GM21825 (cell line): ENCODE measurements at regions not wholly inside any gene's neighbourhood (a gene's known extent, or its start where the extent isn't known, plus 50 kb on each side); places are given as distances from the start of the nearest gene placed in this dataset.

ENCODE experiments used
- ATAC-seq: cut with Tn5 transposase; IDR thresholded peaks from one replicate; pipeline ENCODE4 v1.9.1; 2021; ENCODE audit warnings: mild to moderate bottlenecking, moderate library complexity; ENCODE audit not compliant: unreplicated experiment

GRCh38 chr2:19785867-19786266, 115.9 kb downstream of the TTC32 start:
- no peak for ATAC-seq

DNA sequence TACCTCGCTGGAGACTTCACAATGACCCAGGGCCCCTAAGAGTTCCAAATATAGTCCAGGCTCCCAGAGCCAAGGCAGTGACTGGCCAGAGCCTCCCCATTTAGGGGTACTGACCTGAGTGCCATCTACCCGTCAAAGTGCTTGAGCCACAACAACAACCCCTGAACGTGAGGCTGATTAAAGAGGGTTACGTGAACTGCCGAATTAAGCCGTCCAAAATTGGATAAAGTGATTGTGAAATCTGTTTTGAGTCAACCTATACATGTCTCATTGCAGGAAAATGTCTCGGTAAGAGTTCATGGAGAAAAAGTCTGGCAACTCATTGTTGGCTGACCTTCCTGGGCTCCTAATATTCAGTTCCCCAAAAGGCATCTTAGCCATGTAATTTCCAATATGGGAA, 116.3 kb downstream of the TTC32 start:
- ATAC-seq = no peak

DNA sequence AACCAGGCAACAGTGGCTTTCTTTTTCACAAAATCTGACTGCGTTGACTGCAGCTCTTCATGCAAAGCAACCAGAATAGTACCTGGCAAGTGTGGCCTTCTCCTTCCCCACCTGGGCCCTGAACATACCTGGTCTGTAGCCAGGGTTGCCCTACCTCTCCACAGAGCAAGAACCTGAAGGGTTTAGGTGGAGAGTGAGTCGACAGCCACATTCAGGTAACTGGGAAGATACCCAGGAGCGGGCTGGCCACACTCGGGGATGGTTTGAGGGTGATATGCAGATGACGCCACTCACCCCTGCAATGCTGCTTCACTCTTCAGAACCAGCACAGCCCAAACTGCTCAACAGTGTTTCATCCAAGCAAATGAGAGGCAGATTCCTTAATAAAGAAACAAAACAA, 117.3 kb downstream of the TTC32 start:
- ATAC-seq = no peak

DNA sequence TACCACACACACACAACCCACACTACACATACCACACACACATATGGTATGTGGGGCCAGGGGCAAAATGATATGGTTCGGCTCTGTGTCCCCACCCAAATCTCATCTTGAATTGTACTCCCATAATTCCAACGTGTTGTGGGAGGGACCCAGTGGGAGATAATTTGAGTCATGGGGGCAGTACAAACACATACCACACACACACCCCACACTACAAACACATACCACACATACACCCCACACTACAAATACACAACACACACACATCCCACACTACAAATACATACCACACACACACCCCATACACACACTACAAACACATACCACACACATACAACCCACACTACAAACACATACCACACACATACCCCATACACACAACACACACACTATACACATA, 117.8 kb downstream of the TTC32 start:
- no peak for ATAC-seq

DNA sequence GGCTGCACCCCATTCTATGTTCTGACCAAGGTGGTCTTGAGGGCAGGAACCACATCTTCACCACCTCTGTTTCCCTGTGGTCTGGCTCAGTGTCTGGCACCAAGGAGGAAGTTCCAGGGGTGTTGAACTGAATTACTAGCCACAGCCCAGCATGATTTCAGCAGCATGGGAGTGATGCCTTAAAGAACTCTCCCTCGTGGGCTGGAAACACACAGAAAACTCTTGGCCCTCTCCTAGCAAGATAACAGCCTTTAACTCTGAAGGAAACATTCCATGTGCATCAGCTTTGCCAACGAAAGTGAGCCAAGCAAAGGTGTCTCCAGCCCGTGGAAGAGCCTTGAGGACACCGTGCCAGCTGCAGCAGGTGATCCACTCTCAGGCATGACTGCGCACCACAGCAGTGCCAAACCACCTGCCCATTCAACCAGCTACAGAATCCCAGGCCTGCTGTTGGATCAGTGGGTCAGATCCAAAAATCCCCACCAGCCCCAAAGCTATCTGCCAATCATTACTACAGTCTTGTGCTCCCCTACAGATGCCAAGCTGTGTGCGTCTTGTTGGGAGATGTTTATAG, 124.8 kb downstream of the TTC32 start:
- no peak for ATAC-seq

DNA sequence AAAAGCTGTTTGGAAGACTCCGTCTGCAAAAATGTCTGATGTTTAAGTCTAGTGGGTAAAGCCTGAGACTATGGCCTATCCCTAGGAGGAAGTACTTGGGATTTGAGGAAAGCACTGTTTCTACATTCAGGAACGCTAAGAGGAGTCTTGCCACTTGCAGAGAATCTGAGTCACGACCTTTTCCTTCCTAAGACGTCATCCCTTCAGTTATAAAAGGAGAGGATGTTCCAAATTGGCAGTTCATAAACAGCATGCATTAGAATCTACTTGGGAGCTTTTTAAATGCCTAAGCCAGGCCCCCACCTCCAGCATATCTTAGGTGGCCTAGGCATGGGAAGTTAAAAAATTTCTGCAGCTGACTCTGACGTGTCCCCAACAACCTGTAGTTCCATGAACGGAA, 125.9 kb downstream of the TTC32 start:
- no peak for ATAC-seq

- no peak for ATAC-seq
These were observed 126.5 kb downstream of the TTC32 start for GRCh38 chr2:19775315-19775714.

DNA sequence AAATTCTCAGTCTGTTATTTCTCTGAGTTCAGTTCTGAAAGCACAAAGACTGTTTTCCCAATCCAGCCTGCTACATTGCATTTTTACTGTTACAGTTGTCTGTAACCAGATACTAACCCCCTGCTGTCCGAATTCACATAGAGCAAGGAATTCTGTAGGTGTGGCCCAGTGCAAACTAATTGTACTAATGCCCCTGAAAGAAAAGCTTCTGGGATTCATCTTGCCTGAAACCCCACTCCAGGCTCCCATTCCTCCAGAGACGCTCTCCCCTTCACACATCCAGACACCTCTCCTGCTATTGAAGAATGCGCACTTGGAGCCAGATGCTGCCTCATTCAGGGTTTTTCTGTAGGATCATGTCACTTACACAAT, 127.0 kb downstream of the TTC32 start:
- ATAC-seq = no peak

- no peak for ATAC-seq
These were observed 128.8 kb downstream of the TTC32 start for GRCh38 chr2:19772981-19773380.

GRCh38 chr2:19769513-19769912, 132.3 kb downstream of the TTC32 start:
- ATAC-seq = no peak

DNA sequence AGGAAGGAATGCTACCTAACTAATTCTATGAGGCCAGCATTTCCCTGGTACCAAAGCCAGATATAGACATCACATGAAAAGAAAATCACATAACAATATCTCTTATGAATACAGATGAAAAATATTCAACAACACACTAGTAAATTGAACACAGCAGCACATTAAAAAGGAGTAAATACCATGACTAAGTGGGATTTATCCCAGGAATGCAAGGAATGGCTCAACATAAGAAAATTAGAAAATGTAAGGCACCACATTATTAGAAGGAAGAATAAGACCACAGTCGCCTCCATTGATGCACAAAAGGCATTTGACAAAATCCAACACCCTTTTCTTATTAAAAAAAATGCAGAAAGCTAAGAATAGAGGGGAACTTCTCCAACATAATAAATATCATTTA, 133.9 kb downstream of the TTC32 start:
- no peak for ATAC-seq

- ATAC-seq = no peak
These were observed 136.8 kb downstream of the TTC32 start for GRCh38 chr2:19764998-19765397.

GRCh38 chr2:19763731-19764130, 138.1 kb downstream of the TTC32 start:
- no peak for ATAC-seq

DNA sequence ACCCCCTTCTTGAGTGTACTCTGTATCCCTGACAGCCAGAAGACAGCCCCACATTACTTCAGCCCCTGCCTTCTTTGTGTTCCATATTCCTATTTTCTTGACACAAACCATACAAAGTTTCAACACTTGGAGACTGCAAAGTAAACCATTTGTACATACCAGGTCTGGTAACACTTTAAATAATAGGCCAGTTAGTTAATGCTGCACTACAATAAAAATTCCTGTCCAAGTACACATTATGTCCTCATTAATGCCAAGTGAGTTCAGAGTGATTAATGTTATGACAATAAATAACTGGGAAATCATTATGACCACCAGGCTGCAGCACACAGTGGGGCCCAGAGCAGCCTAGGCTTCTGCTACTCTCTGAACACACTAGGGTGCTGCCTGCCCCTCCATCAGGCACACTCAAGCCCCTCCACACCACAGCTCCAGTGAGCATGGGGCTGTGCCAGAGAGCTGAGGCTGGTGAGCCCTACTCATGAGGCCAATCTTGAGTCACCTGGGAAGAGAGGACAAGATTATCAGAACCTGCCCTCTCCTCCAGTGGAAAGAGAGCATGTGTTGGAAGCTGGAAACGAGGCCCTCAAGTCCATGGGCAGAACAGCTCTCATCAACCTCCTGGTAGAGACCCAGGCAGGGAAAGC, 138.7 kb downstream of the TTC32 start:
- ATAC-seq = no peak

- no peak for ATAC-seq
These were observed 139.6 kb downstream of the TTC32 start for GRCh38 chr2:19762142-19762541.

DNA sequence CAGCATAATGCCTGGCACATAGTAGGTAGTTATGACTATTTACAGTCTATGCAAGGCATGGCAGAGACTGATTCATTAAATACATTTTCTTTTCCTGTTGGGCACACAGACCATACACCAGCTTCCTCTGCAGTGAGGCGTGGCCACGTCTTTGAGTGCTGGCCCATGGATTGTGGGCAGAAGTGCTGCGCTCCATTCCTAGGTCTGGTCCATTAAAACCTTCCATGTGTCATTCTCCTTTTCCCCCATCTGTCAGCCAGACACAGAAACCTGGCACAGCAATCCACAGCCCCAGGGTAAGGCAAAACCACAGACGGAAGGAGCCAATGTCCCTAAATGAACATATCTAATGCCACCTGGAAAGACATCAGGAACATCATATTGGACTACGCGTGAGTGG, 141.9 kb downstream of the TTC32 start:
- ATAC-seq = no peak

- ATAC-seq = no peak
These were observed 143.1 kb downstream of the TTC32 start for GRCh38 chr2:19758658-19759057.

DNA sequence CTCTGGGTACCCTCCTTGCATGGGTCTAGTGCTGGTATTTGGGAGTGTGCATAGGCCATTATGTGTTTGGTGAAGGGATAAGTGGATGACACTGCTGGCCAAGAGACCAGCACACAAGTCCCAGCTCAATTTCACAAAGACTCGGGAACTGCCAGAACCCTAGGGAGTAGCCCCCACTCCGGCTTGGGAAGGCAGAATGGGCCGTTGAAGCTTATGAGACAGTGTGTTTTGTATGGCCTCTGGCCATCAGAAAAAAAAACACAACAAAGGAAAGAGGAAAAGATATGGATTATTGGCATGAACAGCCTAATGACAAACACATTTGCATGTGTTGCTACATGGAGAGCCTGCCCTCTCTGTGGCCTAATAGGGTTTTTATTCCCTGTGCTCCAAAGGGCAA, 144.2 kb downstream of the TTC32 start:
- no peak for ATAC-seq

DNA sequence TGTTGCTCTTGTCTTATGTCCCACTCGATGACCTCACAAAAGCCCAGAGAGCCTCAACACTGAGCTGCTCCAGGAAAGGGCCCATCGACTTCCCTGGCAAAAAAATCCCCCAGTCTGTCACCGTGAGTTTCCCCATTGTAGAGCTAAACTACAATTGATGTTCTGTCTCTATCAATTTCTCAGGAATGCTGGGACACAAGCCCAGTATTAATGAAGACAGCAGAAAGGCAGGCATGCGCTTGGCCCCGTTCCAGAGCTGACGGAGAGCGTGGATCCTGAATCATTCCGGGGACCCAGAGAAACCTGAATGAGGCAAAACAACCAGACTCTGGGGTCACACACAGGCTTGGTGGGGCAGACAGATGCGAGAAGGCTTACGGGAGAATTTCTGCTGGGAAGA, 146.9 kb downstream of the TTC32 start:
- no peak for ATAC-seq

DNA sequence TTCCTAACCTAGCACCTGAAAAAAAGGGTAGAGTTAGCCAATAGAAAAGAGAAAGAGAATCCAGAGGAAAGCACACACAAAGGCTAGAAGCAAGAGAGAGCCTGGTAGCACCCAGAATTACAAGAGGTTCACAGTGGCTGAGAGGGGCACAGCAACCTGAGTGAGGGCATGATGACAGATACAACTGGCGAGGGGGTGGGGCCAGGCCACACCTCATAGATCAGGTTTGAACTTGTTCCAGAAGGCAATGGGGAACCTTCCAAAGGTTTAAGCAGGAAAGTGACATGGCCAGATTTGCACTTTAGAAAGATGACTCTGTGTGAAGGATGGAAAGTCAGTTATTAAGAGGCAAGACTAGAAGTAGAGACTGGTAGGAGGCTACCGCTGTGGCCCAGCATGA, 148.0 kb downstream of the TTC32 start:
- ATAC-seq = no peak

- no peak for ATAC-seq
These were observed 148.5 kb downstream of the TTC32 start for GRCh38 chr2:19753314-19753713.

DNA sequence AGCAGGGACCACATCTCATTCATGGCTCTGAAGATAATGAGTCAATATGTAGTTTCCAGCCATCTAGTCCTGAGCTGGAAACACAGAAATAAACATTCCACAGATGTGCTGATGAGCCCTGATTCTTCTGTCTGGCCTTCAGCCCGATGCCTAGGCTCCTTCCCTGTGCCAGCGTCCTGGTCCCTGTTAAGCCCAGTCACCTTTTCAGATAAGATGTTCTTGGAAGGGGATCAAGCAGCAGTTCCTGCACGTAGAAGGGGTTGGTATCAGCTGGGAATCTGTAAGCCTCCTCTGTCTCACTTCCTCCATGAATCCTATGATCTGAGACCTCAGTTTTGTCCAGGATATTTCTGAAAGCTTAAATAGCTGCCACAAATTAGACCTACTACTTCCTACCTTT, 149.3 kb downstream of the TTC32 start:
- no peak for ATAC-seq

GRCh38 chr2:19751631-19752030, 150.2 kb downstream of the TTC32 start:
- no peak for ATAC-seq
